GM10266 (cell line): ENCODE measurements at regions not wholly inside any gene's neighbourhood (a gene's known extent, or its start where the extent isn't known, plus 50 kb on each side); places are given as distances from the start of the nearest gene placed in this dataset.

Experiments used
- DNase-seq: peaks from one replicate; pipeline ENCODE4 v3.0.0; 2012; ENCODE audit errors: extremely low spot score
- TF ChIP-seq, protein P1 (sequence below): IDR thresholded peaks from 2 replicates; pipeline ENCODE4 v1.5.1; 2012; ENCODE audit warnings: mild to moderate bottlenecking, low read depth; ENCODE audit not compliant: control insufficient read depth, insufficient read depth; ENCODE audit errors: missing control alignments

DNA sequence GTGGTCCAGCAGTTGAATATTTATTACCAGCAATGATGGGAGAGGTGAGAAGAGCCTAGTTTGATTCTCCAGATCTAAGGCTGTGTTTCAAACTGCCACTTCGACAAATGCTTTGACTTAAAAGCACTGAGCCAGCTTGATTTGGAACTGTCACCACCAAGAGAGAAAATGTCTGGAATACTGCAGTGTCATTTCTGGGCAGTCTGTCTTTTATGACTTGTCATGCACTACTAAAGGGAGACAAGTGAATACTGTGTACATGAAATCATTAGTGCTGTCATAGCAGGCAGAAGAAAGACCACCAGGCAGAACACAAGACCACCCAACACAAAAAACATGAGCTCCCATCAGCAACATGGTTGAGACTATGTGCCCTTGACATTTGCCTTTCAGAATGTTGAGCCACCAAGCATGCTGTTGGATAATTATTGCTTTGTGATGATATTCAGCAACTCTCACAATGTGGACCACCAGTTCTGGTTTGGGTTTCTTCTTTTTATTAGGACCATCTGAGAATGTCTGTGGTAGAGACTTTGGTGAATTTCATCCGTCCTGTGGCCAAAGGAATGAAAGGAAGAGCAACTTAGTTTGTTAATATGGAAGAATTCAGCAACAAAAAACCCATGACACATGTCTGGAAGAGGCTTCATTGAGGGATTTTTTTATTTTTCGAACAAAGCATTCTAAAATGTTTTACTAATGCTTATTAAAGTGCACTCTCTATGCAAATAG lies 125.8 kb downstream of the NTMT2 start:
- TF ChIP-seq, protein P1, sequence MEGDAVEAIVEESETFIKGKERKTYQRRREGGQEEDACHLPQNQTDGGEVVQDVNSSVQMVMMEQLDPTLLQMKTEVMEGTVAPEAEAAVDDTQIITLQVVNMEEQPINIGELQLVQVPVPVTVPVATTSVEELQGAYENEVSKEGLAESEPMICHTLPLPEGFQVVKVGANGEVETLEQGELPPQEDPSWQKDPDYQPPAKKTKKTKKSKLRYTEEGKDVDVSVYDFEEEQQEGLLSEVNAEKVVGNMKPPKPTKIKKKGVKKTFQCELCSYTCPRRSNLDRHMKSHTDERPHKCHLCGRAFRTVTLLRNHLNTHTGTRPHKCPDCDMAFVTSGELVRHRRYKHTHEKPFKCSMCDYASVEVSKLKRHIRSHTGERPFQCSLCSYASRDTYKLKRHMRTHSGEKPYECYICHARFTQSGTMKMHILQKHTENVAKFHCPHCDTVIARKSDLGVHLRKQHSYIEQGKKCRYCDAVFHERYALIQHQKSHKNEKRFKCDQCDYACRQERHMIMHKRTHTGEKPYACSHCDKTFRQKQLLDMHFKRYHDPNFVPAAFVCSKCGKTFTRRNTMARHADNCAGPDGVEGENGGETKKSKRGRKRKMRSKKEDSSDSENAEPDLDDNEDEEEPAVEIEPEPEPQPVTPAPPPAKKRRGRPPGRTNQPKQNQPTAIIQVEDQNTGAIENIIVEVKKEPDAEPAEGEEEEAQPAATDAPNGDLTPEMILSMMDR: no peak
- no peak for DNase-seq

- TF ChIP-seq, protein P1: no peak
Observed at GRCh38 chr1:170273291-170274130, 127.8 kb downstream of the NTMT2 start.

GRCh38 chr1:170274131-170274501 lies 128.4 kb downstream of the NTMT2 start:
- DNase-seq: no peak
- TF ChIP-seq, protein P1: no peak

More at GRCh38 chr1:170273291-170274130, 127.8 kb downstream of the NTMT2 start:
- DNase-seq: no peak

GRCh38 chr1:170277985-170278384 lies 132.2 kb downstream of the NTMT2 start:
- no peak for DNase-seq
- TF ChIP-seq, protein P1: no peak

DNA sequence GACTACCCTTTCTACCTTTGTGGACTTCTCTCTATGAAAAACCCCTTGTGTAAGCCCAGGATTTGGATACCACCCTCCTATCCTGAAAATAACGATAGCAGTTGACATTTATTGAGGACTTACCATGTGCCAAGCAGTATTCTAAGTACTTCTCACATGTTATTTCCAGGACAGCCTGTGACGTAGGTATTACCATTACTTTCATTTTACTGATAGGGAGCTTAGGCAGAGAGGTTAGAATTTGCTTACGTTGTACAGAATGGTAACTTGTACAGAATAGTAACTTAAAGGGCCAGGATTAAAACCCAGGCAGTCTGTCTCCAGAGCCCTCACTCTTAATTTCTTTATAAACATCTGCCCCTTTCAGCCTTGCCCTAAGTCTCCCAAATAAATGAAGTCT lies 138.3 kb downstream of the NTMT2 start:
- DNase-seq: no peak
- TF ChIP-seq, protein P1: no peak

DNA sequence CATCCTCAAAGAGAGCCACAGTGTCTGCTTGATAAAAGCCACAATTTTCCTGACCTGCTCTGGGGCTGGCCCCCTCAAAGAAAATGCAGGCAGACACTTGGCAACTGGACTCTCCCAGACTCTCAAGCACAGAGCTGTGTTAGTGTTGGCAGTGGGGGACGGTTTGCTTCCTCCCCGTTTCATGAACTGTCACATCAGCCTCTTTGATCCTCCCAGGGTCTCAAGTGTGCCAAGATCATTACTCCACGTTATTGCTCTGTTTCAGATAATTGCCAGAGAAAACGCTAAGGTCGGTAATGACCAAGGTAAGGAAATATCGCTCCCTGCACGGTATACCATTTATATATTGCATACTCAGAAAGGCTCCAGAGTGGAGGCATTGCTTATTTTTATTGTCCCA lies 138.8 kb downstream of the NTMT2 start:
- TF ChIP-seq, protein P1: no peak
- DNase-seq: no peak

- DNase-seq: no peak
- TF ChIP-seq, protein P1: no peak
Observed at GRCh38 chr1:170284951-170285350, 139.2 kb downstream of the NTMT2 start.
